WTC11 (cell line): ENCODE measurements at regions not wholly inside any gene's neighbourhood (a gene's known extent, or its start where the extent isn't known, plus 50 kb on each side); places are given as distances from the start of the nearest gene placed in this dataset.

Experiments used
- ATF2 ChIP-seq: sonication (generic); formaldehyde crosslinking; IDR thresholded peaks from 2 replicates; pipeline ENCODE4 v1.8.1; 2022; ENCODE audit warnings: low read depth, missing genetic modification reagents, borderline replicate concordance
- RELA ChIP-seq: sonication (generic); formaldehyde crosslinking; IDR thresholded peaks from 2 replicates; pipeline ENCODE4 v1.8.1; 2022; ENCODE audit warnings: missing genetic modification reagents, mild to moderate bottlenecking, borderline replicate concordance
- SMAD4 ChIP-seq: sonication (generic); formaldehyde crosslinking; IDR thresholded peaks from 2 replicates; pipeline ENCODE4 v1.8.0; 2022; ENCODE audit warnings: mild to moderate bottlenecking, missing genetic modification reagents
- ZNF423 ChIP-seq: fragments of 250-450 bp; sonication (Bioruptor Pico); IDR thresholded peaks from 2 replicates; pipeline ENCODE4 v2.1.2; 2022; ENCODE audit warnings: mild to moderate bottlenecking, moderate library complexity

- TF ChIP-seq ATF2 (CRISPR knock-in tag) (no peak), ZNF423 (CRISPR knock-in tag) (no peak), SMAD4 (CRISPR knock-in tag) (no peak), RELA (CRISPR knock-in tag) (no peak)
These were observed 392.8 kb upstream of the ACVR2A start for GRCh38 chr2:147451902-147452515.
